Endothelial cell of umbilical vein (primary cell): ENCODE measurements at regions not wholly inside any gene's neighbourhood (a gene's known extent, or its start where the extent isn't known, plus 50 kb on each side); places are given as distances from the start of the nearest gene placed in this dataset.

ENCODE experiments used
- BruUV-seq: library from RNA; stranded (reverse); fragments of 400-500 nt; replicated peaks from 2 replicates; lab custom pipeline; 2021; lab: Mats Ljungman, UMichigan
- CTCF ChIA-PET: fragments of 300-600, 350-600 bp; sonication (Branson Sonifier 250); formaldehyde crosslinking; loops from one replicate; lab custom pipeline; 2021; ENCODE audit warnings: antibody characterized with exemption, inconsistent platforms; lab: Charles Lee
- POLR2A ChIA-PET: fragments of 300-600, 350-600 bp; sonication (Branson Sonifier 250); formaldehyde crosslinking; loops from one replicate; lab custom pipeline; 2021; ENCODE audit warnings: antibody characterized with exemption, inconsistent platforms; lab: Charles Lee
- DNase-seq: peaks from one replicate; pipeline ENCODE4 v3.0.0-alpha.2; 2011; ENCODE audit warnings: low read depth, low spot score
- FAIRE-seq: peaks from 2 replicates; lab custom pipeline; 2011; peaks lifted over from hg19 to GRCh38; lab: Jason Lieb, UNC
- H2AFZ ChIP-seq: 2 replicates; pipeline ENCODE4 v1.6.0; 2012; ENCODE audit warnings: low read depth, low read length, control low read depth, inconsistent platforms
- H3K27ac ChIP-seq: 2 replicates; pipeline ENCODE4 v1.5.1; 2011; ENCODE audit warnings: low read depth, mild to moderate bottlenecking, control low read depth, low read length, moderate library complexity; ENCODE audit not compliant: insufficient read depth
- H3K27me3 ChIP-seq, 2 experiments: 2 replicates each; pipeline versions ENCODE4 v1.6.0 to v1.6.1; 2011; ENCODE audit warnings: low read length in 2 of 2, mixed read lengths in 1 of 2; ENCODE audit not compliant: control insufficient read depth in 2 of 2, insufficient read depth in 2 of 2
- H3K36me3 ChIP-seq, 2 experiments: 2 replicates in 1 of 2; 3 replicates in 1 of 2; pipeline ENCODE4 v1.5.1; 2011; ENCODE audit warnings: low read length in 2 of 2, mild to moderate bottlenecking in 1 of 2, moderate library complexity in 1 of 2; ENCODE audit not compliant: control insufficient read depth in 2 of 2, insufficient read depth in 2 of 2; ENCODE audit errors: extremely low read depth in 1 of 2
- H3K4me1 ChIP-seq: 3 replicates; pipeline ENCODE4 v1.5.1; 2011; ENCODE audit warnings: mild to moderate bottlenecking, low read length; ENCODE audit not compliant: control insufficient read depth, insufficient read depth; ENCODE audit errors: extremely low read depth
- H3K4me2 ChIP-seq: 2 replicates; pipeline ENCODE4 v1.6.1; 2011; ENCODE audit warnings: low read length, control low read depth, mixed read lengths; ENCODE audit not compliant: insufficient read depth
- H3K4me3 ChIP-seq, 3 experiments: fragments of 200-600 bp in 1 of 3; sonication (generic), shearing (Covaris generic) in 1 of 3; replicated peaks in 1 of 3; 2 replicates each; pipeline ENCODE4 v1.5.1; 2011 to 2016; ENCODE audit warnings: control low read depth in 3 of 3, low read length in 3 of 3, mild to moderate bottlenecking in 2 of 3, inconsistent platforms in 1 of 3, low read depth in 1 of 3, moderate library complexity in 1 of 3; ENCODE audit not compliant: insufficient read depth in 1 of 3
- H3K79me2 ChIP-seq: 2 replicates; pipeline ENCODE4 v1.6.0; 2012; ENCODE audit warnings: low read length, inconsistent platforms; ENCODE audit not compliant: control insufficient read depth, insufficient read depth
- H3K9ac ChIP-seq: replicated peaks from 2 replicates; pipeline ENCODE3; 2011; ENCODE audit warnings: low read length, control low read depth; ENCODE audit not compliant: insufficient read depth; ENCODE audit errors: extremely low read depth
- H3K9me1 ChIP-seq: replicated peaks from 3 replicates; pipeline ENCODE4 v1.6.0; 2011; ENCODE audit warnings: mild to moderate bottlenecking, low read length; ENCODE audit not compliant: control insufficient read depth, insufficient read depth; ENCODE audit errors: extremely low read depth
- H3K9me3 ChIP-seq: replicated peaks from 2 replicates; pipeline ENCODE4 v1.5.1; 2012; ENCODE audit warnings: low read length, inconsistent platforms; ENCODE audit not compliant: control insufficient read depth, insufficient read depth
- H4K20me1 ChIP-seq: replicated peaks from 2 replicates; pipeline ENCODE3; 2011; ENCODE audit warnings: mild to moderate bottlenecking, low read length; ENCODE audit not compliant: control insufficient read depth, insufficient read depth; ENCODE audit errors: extremely low read depth
- EZH2 ChIP-seq: IDR thresholded peaks from 2 replicates; pipeline ENCODE4 v1.6.1; 2012; ENCODE audit warnings: borderline replicate concordance, low read depth, mild to moderate bottlenecking, moderate library complexity, low read length, inconsistent platforms; ENCODE audit not compliant: severe bottlenecking
- FOS ChIP-seq: IDR thresholded peaks from 2 replicates; pipeline ENCODE4 v1.6.1; 2011; ENCODE audit warnings: mild to moderate bottlenecking, low read length, moderate library complexity, borderline replicate concordance; ENCODE audit not compliant: insufficient read depth
- GATA2 ChIP-seq: IDR thresholded peaks from 2 replicates; pipeline ENCODE4 v1.7.0; 2011; ENCODE audit warnings: low read depth, mild to moderate bottlenecking, moderate library complexity, mixed read lengths, low read length; ENCODE audit not compliant: insufficient read length, insufficient read depth
- JUN ChIP-seq: IDR thresholded peaks from 2 replicates; pipeline ENCODE4 v1.6.1; 2011; ENCODE audit warnings: borderline replicate concordance, low read depth; ENCODE audit not compliant: insufficient read length, insufficient read depth
- MYC ChIP-seq: IDR thresholded peaks from one replicate; pipeline ENCODE4 v1.6.1; 2011; ENCODE audit warnings: mild to moderate bottlenecking, low read depth, low read length
- POLR2A ChIP-seq: IDR thresholded peaks from 2 replicates; pipeline ENCODE4 v1.6.1; 2012; ENCODE audit warnings: low read depth, mild to moderate bottlenecking, control low read depth, low read length
- POLR2AphosphoS5 ChIP-seq: IDR thresholded peaks from 2 replicates; pipeline ENCODE4 v1.6.1; 2012; ENCODE audit warnings: low read depth, mild to moderate bottlenecking, control low read depth, low read length, moderate library complexity; ENCODE audit not compliant: insufficient read depth
- dilution Hi-C: fragments of 300-500 bp; cut with MboI; formaldehyde crosslinking; loops from one replicate; pipeline ENCODE4 v1.15.0; 2019; ENCODE audit warnings: low sequenced_read_pairs; ENCODE audit not compliant: extremely low pct_ligation_motif_present
- intact Hi-C: fragments of 100-400 bp; cut with micrococcal nuclease; formaldehyde crosslinking; loops from one replicate; pipeline ENCODE4 v1.10.0; 2022
- TF ChIP-seq, protein P1 (sequence below), 2 donors: IDR thresholded peaks; 1 replicate in 1 of 2; 2 replicates in 1 of 2; pipeline ENCODE4 v1.5.1; 2011; ENCODE audit warnings: low read length in 2 of 2, mild to moderate bottlenecking in 2 of 2, moderate library complexity in 2 of 2, control low read depth in 1 of 2, inconsistent platforms in 1 of 2, low read depth in 1 of 2; ENCODE audit not compliant: insufficient read depth in 1 of 2; ENCODE audit errors: extremely low read depth in 1 of 2
- TF ChIP-seq, protein P2 (sequence below): IDR thresholded peaks from 2 replicates; pipeline ENCODE4 v1.6.1; 2011; ENCODE audit not compliant: insufficient read depth, insufficient read length

DNA sequence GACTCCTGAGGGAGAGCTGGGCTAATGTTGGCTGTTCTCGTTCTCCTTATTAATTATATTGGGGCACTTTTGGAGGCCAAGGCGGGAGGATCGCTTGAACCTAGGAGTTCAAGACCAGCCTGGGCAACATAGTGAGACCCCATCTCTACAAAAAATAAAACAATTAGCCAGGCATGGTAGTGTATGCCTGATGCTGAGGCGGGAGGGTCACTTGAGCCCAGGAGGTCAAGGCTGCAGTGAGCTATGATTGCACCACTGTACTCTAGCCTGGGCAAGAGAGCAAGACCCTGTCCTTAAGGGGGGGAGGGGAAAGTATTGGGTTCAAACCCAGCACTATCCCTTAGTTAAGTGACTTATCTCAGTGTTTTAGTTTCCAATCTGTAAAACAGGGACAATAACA is 70.0 kb upstream of the NBPF3 start:
- H3K4me2 ChIP-seq = no peak overlapping the region
- H3K9me3 ChIP-seq = no peaks in the 10 kb centered on the region
- no peak overlapping the region for H3K4me3 ChIP-seq
- ChIA-PET CTCF (interaction anchor here (0.5 to 10.1 kb wide), 59 partner anchors 9 to 1047 kb away, joined by 3 to 301 read pairs (median 5); partner anchors contain the start of gene ALPL), POLR2A (interaction anchor here (0.6 kb wide), 1 partner anchor 119 kb away, joined by 4 read pairs; no protein-coding TSS in a partner anchor)
- H2AFZ ChIP-seq = no peak overlapping the region
- DNase-seq = no peak
- no peaks in the 10 kb centered on the region for H3K36me3 ChIP-seq
- peaks cover 7% of the 10 kb centered on the region for H3K4me1 ChIP-seq
- no peak overlapping the region for H3K9ac ChIP-seq
- no peak overlapping the region for H3K27ac ChIP-seq
- no peak for FAIRE-seq
- intact Hi-C loops (loop anchor here (1.0 to 2.0 kb wide), 7 partner anchors 98 to 1047 kb away; no protein-coding TSS in a partner anchor), dilution Hi-C loops (loop anchor here (10.0 kb wide), 1 partner anchor 125 kb away; no protein-coding TSS in a partner anchor)
- no peaks in the 10 kb centered on the region for H3K9me1 ChIP-seq
- BruUV-seq = no TSS peak
- no peaks in the 10 kb centered on the region for H4K20me1 ChIP-seq
- TF ChIP-seq EZH2 = no peak
- TF ChIP-seq POLR2AphosphoS5 = no peak
- TF ChIP-seq, protein P1, sequence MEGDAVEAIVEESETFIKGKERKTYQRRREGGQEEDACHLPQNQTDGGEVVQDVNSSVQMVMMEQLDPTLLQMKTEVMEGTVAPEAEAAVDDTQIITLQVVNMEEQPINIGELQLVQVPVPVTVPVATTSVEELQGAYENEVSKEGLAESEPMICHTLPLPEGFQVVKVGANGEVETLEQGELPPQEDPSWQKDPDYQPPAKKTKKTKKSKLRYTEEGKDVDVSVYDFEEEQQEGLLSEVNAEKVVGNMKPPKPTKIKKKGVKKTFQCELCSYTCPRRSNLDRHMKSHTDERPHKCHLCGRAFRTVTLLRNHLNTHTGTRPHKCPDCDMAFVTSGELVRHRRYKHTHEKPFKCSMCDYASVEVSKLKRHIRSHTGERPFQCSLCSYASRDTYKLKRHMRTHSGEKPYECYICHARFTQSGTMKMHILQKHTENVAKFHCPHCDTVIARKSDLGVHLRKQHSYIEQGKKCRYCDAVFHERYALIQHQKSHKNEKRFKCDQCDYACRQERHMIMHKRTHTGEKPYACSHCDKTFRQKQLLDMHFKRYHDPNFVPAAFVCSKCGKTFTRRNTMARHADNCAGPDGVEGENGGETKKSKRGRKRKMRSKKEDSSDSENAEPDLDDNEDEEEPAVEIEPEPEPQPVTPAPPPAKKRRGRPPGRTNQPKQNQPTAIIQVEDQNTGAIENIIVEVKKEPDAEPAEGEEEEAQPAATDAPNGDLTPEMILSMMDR (IDR thresholded peaks at IDR 0.05; ENCODE audit: extremely low read depth in 1 of 2, insufficient read depth in 1 of 2, low read depth in 1 of 2, low read length in 2 of 2) = no peak
- no peak for TF ChIP-seq JUN
- TF ChIP-seq, protein P2, sequence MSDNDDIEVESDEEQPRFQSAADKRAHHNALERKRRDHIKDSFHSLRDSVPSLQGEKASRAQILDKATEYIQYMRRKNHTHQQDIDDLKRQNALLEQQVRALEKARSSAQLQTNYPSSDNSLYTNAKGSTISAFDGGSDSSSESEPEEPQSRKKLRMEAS = no peak
- TF ChIP-seq GATA2 = no peak
- no peak for TF ChIP-seq MYC
- no peak for TF ChIP-seq POLR2A
- no peak for TF ChIP-seq FOS
- H3K27me3 ChIP-seq = no peaks in the 10 kb centered on the region
- no peaks in the 10 kb centered on the region for H3K79me2 ChIP-seq
